Ovary (tissue), 3 donors: ENCODE measurements at regions not wholly inside any gene's neighbourhood (a gene's known extent, or its start where the extent isn't known, plus 50 kb on each side); places are given as distances from the start of the nearest gene placed in this dataset.

ENCODE experiments used
- CTCF ChIP-seq, 3 donors: fragments of 450-650 bp in 2 of 3; fragments of 200-600 bp in 1 of 3; IDR thresholded peaks; one replicate each; pipeline versions ENCODE4 v1.5.1 to v1.8.0; 2016 to 2022; ENCODE audit warnings: antibody characterized with exemption in 3 of 3, mild to moderate bottlenecking in 1 of 3
- POLR2A ChIP-seq: fragments of 450-650 bp; IDR thresholded peaks from one replicate; pipeline ENCODE4 v1.6.1; 2017; ENCODE audit warnings: antibody characterized with exemption, mild to moderate bottlenecking, moderate library complexity
- donor health status: DM: no; HTN: no; CAD: no.

- no peak for TF ChIP-seq CTCF (IDR thresholded peaks at IDR 0.05)
- TF ChIP-seq POLR2A: no peak
Observed at GRCh38 chr3:194775266-194775665, 89.6 kb downstream of the FAM43A start.
